Skeletal muscle tissue (tissue), 3 donors: ENCODE measurements at regions not wholly inside any gene's neighbourhood (a gene's known extent, or its start where the extent isn't known, plus 50 kb on each side); places are given as distances from the start of the nearest gene placed in this dataset.
"Not testable (repeated sequence)": the region's sequence is repeated elsewhere in the genome, so short reads cannot be mapped to it uniquely, and the experiment has no call there.

ENCODE experiments used
- H3K27ac ChIP-seq: one replicate; pipeline ENCODE4 v1.7.0; 2013; ENCODE audit warnings: mild to moderate bottlenecking, low read depth, low read length, inconsistent platforms
- H3K27me3 ChIP-seq, 3 donors: one replicate each; pipeline ENCODE4 v1.7.0; 2013; ENCODE audit warnings: low read length in 3 of 3; ENCODE audit not compliant: control insufficient read depth in 3 of 3, insufficient read depth in 3 of 3
- H3K36me3 ChIP-seq, 3 donors: one replicate each; pipeline ENCODE4 v1.7.0; 2013; ENCODE audit warnings: low read length in 3 of 3; ENCODE audit not compliant: control insufficient read depth in 3 of 3, insufficient read depth in 3 of 3
- H3K4me1 ChIP-seq, 3 donors: one replicate each; pipeline ENCODE4 v1.7.0; 2013; ENCODE audit warnings: low read length in 3 of 3, mild to moderate bottlenecking in 3 of 3; ENCODE audit not compliant: control insufficient read depth in 3 of 3, insufficient read depth in 3 of 3
- H3K4me3 ChIP-seq, 3 donors: one replicate each; pipeline ENCODE4 v1.7.0; 2013; ENCODE audit warnings: low read length in 3 of 3
- H3K9ac ChIP-seq, 3 donors: one replicate each; pipeline ENCODE4 v1.7.0; 2013; ENCODE audit warnings: low read length in 3 of 3, mild to moderate bottlenecking in 3 of 3, moderate library complexity in 2 of 3, low read depth in 1 of 3
- H3K9me3 ChIP-seq, 3 donors: one replicate each; pipeline ENCODE4 v1.7.0; 2013; ENCODE audit warnings: low read length in 3 of 3; ENCODE audit not compliant: control insufficient read depth in 3 of 3
- donor health status: Osteomylitis.

DNA sequence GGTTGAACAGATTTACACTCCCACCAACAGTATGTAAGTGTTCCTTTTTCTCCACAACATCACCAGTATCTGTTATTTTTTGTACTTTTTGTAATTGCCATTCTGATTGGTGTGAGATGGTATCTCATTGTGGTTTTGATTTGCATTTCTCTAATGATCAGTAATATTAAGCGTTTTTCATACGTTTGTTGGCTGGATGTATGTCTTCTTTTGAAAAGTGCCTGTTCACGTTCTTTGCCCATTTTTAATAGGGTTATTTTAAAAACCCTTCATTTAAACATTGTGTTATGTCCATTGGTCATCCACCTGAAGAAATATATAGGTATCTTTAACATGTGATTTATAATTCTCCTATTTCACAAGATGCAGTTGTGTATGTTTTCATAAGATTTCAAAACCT is 291.3 kb downstream of the SEMA3D start:
- H3K4me1 ChIP-seq = no peaks in the 10 kb centered on the region
- H3K9ac ChIP-seq = no peak overlapping the region
- H3K36me3 ChIP-seq = no peaks in the 10 kb centered on the region
- no peaks in the 10 kb centered on the region for H3K27me3 ChIP-seq
- H3K9me3 ChIP-seq = no peaks in the 10 kb centered on the region
- no peak overlapping the region for H3K27ac ChIP-seq
- H3K4me3 ChIP-seq = no peak overlapping the region

DNA sequence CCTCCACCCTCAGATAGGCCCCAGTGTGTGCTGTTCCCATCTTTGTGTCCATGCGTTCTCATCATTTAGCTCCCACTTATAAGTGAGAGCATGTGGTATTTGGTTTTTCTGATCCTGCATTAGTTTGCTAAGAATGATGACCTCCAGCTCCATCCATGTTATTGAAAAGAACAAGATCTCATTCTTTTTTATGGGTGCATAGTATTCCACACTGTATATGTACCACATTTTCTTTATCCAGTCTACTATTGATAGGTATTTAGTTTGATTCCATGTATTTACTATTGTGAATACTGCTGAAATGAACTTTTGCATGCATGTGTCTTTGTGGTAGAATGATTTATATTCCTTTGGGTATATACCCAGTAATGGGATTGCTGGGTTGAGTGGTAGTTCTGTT is 303.3 kb downstream of the SEMA3D start:
- not testable (repeated sequence) for H3K9ac ChIP-seq

DNA sequence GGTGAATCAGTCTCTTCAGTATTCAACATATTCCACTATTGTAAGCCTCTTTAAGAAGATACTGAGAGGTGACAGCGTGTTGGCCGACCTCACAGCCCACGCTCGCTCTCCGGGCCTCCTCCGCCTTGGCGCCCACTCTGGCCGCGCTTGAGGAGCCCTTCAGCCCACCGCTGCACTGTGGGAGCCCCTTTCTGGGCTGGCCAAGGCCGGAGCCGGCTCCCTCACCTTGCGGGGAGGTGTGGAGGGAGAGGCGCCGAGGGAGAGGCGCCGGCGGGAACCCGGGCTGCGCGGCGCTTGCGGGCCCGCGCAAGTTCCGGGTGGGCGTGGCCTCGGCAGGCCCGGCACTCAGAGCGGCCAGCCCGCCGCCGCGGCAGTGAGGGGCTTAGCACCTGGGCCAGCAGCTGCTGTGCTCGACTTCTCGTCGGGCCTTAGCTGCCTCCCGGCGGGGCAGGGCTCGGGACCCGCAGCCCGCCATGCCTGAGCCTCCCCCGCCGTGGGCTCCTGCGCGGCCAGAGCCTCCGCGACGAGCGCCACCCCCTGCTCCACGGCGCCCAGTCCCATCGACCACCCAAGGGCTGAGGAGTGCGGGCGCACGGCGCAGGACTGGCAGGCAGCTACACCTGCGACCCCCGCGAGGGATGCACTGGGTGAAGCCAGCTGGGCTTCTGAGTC is 306.4 kb downstream of the SEMA3D start:
- not testable (repeated sequence) for H3K9me3 ChIP-seq, H3K36me3 ChIP-seq, H3K27ac ChIP-seq, H3K4me1 ChIP-seq, H3K4me3 ChIP-seq, H3K27me3 ChIP-seq, H3K9ac ChIP-seq

More for the DNA sequence above, 303.3 kb downstream of the SEMA3D start:
- not testable (repeated sequence) for H3K4me3 ChIP-seq, H3K27me3 ChIP-seq, H3K36me3 ChIP-seq, H3K9me3 ChIP-seq, H3K4me1 ChIP-seq, H3K27ac ChIP-seq

DNA sequence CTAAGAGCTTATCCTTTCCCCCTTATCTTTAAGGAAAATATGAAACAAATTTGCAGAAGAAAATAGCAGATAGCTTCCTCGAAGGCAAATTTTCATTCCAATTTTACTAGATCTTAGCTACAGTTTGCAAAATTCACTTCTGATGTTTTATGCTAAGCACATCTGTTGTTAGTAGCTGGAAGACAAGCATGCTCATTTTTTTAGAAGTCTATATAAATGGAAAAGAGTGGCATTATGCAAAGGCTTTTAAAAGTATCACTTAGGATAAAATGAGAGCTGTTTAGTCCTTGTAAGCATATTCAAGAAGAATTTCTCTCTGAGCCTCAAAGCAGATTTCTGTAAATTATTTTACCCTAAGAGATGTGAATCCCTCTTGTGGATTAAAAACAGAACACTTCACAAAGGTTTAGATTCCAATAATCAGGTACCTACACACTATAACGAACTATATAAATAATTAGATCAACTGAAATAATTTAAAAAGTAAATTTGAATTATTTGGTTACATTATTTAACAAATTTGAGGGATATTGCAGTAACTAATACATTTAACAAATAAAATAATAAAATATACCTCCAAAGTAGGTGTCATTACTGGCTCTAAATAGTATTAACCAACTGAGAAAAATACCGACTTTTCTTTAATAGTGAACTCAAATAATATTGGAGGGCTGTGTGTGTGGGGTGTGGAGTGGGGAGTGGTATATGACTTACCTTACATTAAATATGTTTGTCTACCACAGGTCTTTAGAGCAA is 307.1 kb downstream of the SEMA3D start:
- no peak overlapping the region for H3K9ac ChIP-seq

DNA sequence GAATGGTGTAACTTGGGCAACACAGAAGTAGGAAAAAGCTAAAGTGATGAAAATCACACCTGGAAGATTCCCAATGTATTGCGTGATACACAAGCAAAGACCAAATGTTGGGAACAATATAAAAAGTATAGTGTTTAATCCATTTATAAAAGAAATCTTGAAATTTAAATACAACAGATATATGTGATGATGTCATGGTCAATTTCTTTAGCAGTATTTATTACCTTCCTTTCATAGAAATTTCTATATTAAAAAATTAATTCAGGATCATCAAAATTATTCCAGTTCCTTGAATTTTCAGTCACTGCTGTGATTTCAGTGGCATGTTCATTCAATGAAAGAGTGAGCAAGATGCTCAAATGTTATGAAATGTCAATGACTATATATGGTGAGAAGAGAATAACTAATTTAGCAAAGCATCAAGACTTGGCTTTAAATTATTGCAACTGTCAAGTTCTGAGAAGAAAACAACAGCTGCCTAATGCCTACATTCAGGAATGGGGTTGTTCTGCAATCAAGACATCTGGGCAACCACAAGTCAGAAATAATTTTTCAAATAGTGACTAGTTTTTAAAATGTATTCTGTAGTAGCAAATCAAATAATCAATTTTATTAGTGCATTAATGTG is 308.8 kb downstream of the SEMA3D start:
- H3K9me3 ChIP-seq = no peaks in the 10 kb centered on the region
- H3K27me3 ChIP-seq = no peaks in the 10 kb centered on the region
- H3K36me3 ChIP-seq = no peaks in the 10 kb centered on the region

More for the DNA sequence above, 307.1 kb downstream of the SEMA3D start:
- Histone ChIP-seq H3K27ac (no peak overlapping the region), H3K9me3 (no peaks in the 10 kb centered on the region), H3K36me3 (no peaks in the 10 kb centered on the region), H3K27me3 (no peaks in the 10 kb centered on the region), H3K4me1 (no peaks in the 10 kb centered on the region), H3K4me3 (no peak overlapping the region)

DNA sequence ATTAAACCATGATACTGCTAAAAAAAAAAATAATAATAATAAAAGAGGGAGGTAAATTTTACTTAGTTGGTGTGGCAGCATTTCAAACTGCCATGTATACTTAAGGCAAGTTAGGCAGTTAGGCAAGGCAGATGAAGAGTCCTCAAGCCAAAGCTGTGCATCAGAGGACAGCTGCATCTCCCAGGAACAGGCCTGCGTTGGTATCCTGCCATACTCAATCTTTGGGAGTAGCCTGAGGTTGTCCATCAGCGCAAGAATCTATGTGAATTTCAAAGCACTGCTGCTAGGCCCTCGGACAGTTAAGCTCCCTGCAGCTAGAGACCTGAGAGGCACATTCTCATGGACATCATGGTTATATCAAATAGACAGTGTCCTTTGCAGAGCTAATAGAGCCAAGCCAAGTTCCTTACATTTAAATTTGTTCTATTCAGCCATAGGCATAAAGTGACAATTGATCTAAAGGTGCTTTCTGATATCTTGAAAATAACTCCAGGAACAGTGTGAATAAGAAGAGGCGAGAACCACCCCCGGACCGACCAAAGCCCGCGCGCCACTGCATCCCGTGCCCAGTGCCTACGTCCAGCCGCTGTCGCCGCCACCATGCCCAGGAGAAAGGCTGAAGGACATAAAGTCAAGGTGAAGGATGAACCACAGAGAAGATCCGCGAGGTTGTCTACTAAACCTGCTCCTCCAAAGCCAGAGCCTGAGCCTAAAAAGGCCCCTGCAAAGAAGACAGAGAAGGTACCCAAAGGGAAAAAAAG is 310.6 kb downstream of the SEMA3D start:
- Histone ChIP-seq H3K4me3 (no peak overlapping the region), H3K27me3 (no peaks in the 10 kb centered on the region), H3K4me1 (no peaks in the 10 kb centered on the region), H3K9ac (no peak overlapping the region), H3K9me3 (no peaks in the 10 kb centered on the region), H3K27ac (no peak overlapping the region), H3K36me3 (no peaks in the 10 kb centered on the region)

More for the DNA sequence above, 308.8 kb downstream of the SEMA3D start:
- Histone ChIP-seq H3K9ac (no peak overlapping the region), H3K27ac (no peak overlapping the region), H3K4me3 (no peak overlapping the region), H3K4me1 (no peaks in the 10 kb centered on the region)

DNA sequence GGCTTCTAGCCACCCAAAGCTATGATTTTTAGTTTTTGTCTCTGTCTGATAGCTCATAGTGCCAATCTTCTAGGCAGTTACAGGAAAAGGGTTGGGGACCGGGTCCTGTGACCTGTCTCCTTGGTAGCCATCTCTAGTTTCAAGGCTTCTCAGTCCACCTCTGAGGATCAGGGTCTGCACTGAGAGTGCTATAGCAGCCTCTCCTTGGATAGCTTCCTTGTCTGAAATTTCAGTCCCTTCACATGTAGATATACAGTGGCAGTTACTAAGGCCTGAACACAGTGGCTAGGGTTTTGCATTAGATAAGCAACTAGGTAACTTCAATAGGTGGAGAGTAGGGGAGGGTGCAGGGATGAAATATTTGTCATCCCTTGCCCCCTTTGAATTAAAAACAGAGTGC is 321.3 kb downstream of the SEMA3D start:
- Histone ChIP-seq H3K27me3 (no peaks in the 10 kb centered on the region), H3K4me3 (no peak overlapping the region), H3K27ac (no peak overlapping the region), H3K36me3 (no peaks in the 10 kb centered on the region), H3K4me1 (no peaks in the 10 kb centered on the region), H3K9me3 (no peaks in the 10 kb centered on the region), H3K9ac (no peak overlapping the region)

DNA sequence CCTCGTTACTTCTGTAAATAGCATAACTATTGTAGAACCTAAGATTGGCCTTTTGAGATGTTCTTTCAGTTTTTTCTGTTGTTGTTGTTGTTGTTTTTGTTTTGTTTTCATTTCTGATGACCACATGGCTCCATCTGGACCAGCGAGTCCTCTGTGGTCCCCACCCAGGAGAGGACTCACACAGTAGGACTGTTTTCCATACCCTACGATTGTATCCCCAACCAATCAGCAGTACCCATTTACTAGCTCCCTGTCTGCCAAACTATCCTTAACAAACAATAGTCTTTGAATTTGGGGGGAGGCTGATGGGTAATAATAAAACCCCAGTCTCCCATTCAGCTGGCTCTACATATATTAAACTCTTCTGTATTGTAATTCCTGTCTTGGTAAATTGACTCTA is 329.5 kb downstream of the SEMA3D start:
- Histone ChIP-seq H3K4me3 (no peak overlapping the region), H3K9me3 (no peaks in the 10 kb centered on the region), H3K36me3 (no peaks in the 10 kb centered on the region), H3K27ac (no peak overlapping the region), H3K27me3 (no peaks in the 10 kb centered on the region), H3K4me1 (no peaks in the 10 kb centered on the region), H3K9ac (no peak overlapping the region)

DNA sequence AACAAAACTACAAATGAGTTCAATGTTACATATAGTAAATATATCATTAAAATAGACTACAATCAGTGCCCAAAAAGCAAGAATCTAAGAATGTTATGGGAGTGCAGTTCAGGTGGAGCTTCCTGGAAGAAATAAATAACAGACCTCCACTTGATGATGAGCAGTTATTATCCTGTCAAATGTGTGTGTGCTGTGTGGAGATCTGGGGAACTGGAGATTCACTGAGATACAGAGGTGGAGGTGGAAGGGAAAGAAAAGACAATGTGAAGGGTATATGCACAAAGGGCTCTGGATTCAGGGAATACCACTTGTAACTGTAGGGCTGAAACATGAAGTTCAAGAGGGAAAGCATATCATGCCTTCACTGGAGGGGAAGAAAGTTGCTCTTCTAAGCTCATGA is 331.1 kb downstream of the SEMA3D start:
- Histone ChIP-seq H3K9me3 (no peaks in the 10 kb centered on the region), H3K27me3 (no peaks in the 10 kb centered on the region), H3K36me3 (no peaks in the 10 kb centered on the region)

DNA sequence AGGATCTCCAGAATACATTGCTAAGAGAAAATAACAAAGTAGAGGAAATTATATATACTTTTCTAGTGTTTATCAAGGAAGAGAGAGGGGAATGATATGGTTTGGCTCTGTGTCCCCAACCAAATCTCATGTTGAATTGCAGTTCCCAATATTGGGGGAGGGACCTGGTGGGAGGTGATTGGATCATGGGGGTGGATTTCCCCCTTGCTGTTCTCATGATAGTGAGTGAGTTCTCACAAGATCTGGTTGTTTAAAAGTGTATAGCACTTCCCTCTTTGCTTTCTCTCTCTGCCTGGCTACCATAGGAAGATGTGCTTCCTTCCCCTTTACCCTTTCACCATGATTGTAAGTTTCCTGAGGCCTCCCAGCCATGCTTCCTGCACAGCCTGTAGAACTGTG is 337.9 kb downstream of the SEMA3D start:
- H3K9me3 ChIP-seq, H3K36me3 ChIP-seq, H3K4me1 ChIP-seq, H3K4me3 ChIP-seq, H3K27me3 ChIP-seq, H3K9ac ChIP-seq, H3K27ac ChIP-seq: not testable (repeated sequence)

More for the DNA sequence above, 331.1 kb downstream of the SEMA3D start:
- Histone ChIP-seq H3K9ac (no peak overlapping the region), H3K27ac (no peak overlapping the region), H3K4me3 (no peak overlapping the region), H3K4me1 (no peaks in the 10 kb centered on the region)
